Keratinocyte (primary cell): ENCODE measurements at regions not wholly inside any gene's neighbourhood (a gene's known extent, or its start where the extent isn't known, plus 50 kb on each side); places are given as distances from the start of the nearest gene placed in this dataset.

Source experiments
- DNase-seq: peaks from one replicate; pipeline ENCODE4 v3.0.0-alpha.2; 2011; ENCODE audit warnings: low read depth, missing footprints, low spot score
- FAIRE-seq: peaks from 2 replicates; lab custom pipeline; 2011; peaks lifted over from hg19 to GRCh38; lab: Jason Lieb, UNC
- H2AFZ ChIP-seq: 2 replicates; pipeline ENCODE4 v1.6.0; 2012; ENCODE audit warnings: low read length, control low read depth, inconsistent platforms; ENCODE audit not compliant: control insufficient read depth
- H3K27ac ChIP-seq: 2 replicates; pipeline ENCODE4 v1.5.1; 2011; ENCODE audit warnings: low read length; ENCODE audit not compliant: control insufficient read depth, insufficient read depth
- H3K27me3 ChIP-seq: 3 replicates; pipeline ENCODE4 v1.6.0; 2011; ENCODE audit warnings: low read length; ENCODE audit not compliant: control insufficient read depth, insufficient read depth; ENCODE audit errors: extremely low read depth
- H3K36me3 ChIP-seq, 2 experiments: 2 replicates in 1 of 2; 3 replicates in 1 of 2; pipeline ENCODE4 v1.5.1; 2011; ENCODE audit warnings: low read length in 2 of 2, mild to moderate bottlenecking in 1 of 2; ENCODE audit not compliant: control insufficient read depth in 2 of 2, insufficient read depth in 2 of 2; ENCODE audit errors: extremely low read depth in 1 of 2
- H3K4me1 ChIP-seq: 3 replicates; pipeline ENCODE4 v1.5.1; 2011; ENCODE audit warnings: low read length; ENCODE audit not compliant: control insufficient read depth, insufficient read depth; ENCODE audit errors: extremely low read depth
- H3K4me2 ChIP-seq: 3 replicates; pipeline ENCODE4 v1.6.0; 2011; ENCODE audit warnings: low read depth, low read length; ENCODE audit not compliant: control insufficient read depth, insufficient read depth; ENCODE audit errors: extremely low read depth
- H3K4me3 ChIP-seq, 3 experiments: fragments of 200-600 bp in 1 of 3; sonication (generic) in 1 of 3; 2 replicates in 2 of 3; 3 replicates in 1 of 3; pipeline ENCODE4 v1.5.1; 2011 to 2016; ENCODE audit warnings: low read length in 3 of 3, mild to moderate bottlenecking in 3 of 3, control low read depth in 2 of 3, inconsistent platforms in 1 of 3, low read depth in 1 of 3, mixed read lengths in 1 of 3, mixed run types in 1 of 3, moderate library complexity in 1 of 3; ENCODE audit not compliant: control insufficient read depth in 2 of 3, insufficient read depth in 2 of 3; ENCODE audit errors: extremely low read depth in 1 of 3
- H3K79me2 ChIP-seq: 2 replicates; pipeline ENCODE4 v1.6.0; 2012; ENCODE audit warnings: low read length; ENCODE audit not compliant: control insufficient read depth, insufficient read depth
- H3K9ac ChIP-seq: 3 replicates; pipeline ENCODE4 v1.6.0; 2011; ENCODE audit warnings: low read length; ENCODE audit not compliant: control insufficient read depth, insufficient read depth; ENCODE audit errors: extremely low read depth
- H3K9me1 ChIP-seq: 3 replicates; pipeline ENCODE4 v1.6.0; 2011; ENCODE audit warnings: low read length; ENCODE audit not compliant: control insufficient read depth, insufficient read depth; ENCODE audit errors: extremely low read depth
- H3K9me3 ChIP-seq: 2 replicates; pipeline ENCODE4 v1.5.1; 2012; ENCODE audit warnings: low read depth, low read length; ENCODE audit not compliant: control insufficient read depth
- H4K20me1 ChIP-seq: 3 replicates; pipeline ENCODE4 v1.6.0; 2011; ENCODE audit warnings: low read length; ENCODE audit not compliant: control insufficient read depth, insufficient read depth; ENCODE audit errors: extremely low read depth
- CTCF ChIP-seq, 3 experiments: IDR thresholded peaks in 1 of 3; conservative IDR thresholded peaks in 1 of 3; optimal IDR thresholded peaks in 1 of 3; 2 replicates in 2 of 3; 3 replicates in 1 of 3; pipeline versions ENCODE3 to v1.5.1; 2011; ENCODE audit warnings: low read length in 3 of 3, mild to moderate bottlenecking in 3 of 3, moderate library complexity in 2 of 3, control low read depth in 1 of 3, inconsistent platforms in 1 of 3; ENCODE audit not compliant: insufficient read depth in 2 of 3; ENCODE audit errors: extremely low read depth in 1 of 3
- EZH2 ChIP-seq: IDR thresholded peaks from one replicate; pipeline ENCODE4 v1.6.1; 2012; ENCODE audit warnings: inconsistent platforms, mild to moderate bottlenecking, low read length, moderate library complexity
- dilution Hi-C: fragments of 300-500 bp; cut with MboI; formaldehyde crosslinking; loops from one replicate; pipeline ENCODE4 v1.7.0; 2020; ENCODE audit warnings: low sequenced_read_pairs; ENCODE audit not compliant: extremely low pct_ligation_motif_present

DNA sequence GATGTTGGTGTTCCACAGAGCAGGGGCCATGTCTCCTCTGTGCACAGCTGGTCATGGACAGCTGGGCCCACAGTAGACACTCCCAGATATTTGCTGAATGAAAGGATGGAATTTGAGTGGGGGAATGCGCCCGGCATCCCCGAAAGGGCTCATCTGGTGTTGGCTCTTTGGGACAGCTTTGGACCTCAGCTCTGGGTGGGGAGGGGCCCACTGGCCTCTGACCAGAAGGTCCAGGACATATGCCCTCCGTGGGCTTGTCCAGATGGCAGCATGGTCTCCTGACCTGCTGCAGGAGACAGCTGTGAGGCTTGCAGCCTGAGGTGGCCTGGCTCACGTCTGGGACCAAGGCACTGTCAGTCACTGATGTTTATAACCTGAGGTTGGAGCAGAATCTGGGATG lies 160.4 kb upstream of the AJAP1 start:
- Histone ChIP-seq H3K27me3 (no peaks in the 10 kb centered on the region), H3K9ac (no peak overlapping the region), H4K20me1 (no peaks in the 10 kb centered on the region), H3K4me2 (no peak overlapping the region), H3K27ac (no peak overlapping the region), H3K4me1 (no peaks in the 10 kb centered on the region), H3K4me3 (no peak overlapping the region), H3K9me3 (peaks cover 13% of the 10 kb centered on the region), H3K36me3 (no peaks in the 10 kb centered on the region), H3K79me2 (no peaks in the 10 kb centered on the region), H2AFZ (no peak overlapping the region), H3K9me1 (no peaks in the 10 kb centered on the region)
- FAIRE-seq (no peak), DNase-seq (no peak)
- TF ChIP-seq EZH2 (no peak), CTCF (optimal IDR thresholded peaks at IDR 0.05 in 1 of 3, IDR thresholded peaks at IDR 0.05 in 1 of 3, conservative IDR thresholded peaks at IDR 0.05 in 1 of 3; ENCODE audit: extremely low read depth in 1 of 3, insufficient read depth in 2 of 3, low read length in 3 of 3) (no peak)
- dilution Hi-C loops: no loop called here

DNA sequence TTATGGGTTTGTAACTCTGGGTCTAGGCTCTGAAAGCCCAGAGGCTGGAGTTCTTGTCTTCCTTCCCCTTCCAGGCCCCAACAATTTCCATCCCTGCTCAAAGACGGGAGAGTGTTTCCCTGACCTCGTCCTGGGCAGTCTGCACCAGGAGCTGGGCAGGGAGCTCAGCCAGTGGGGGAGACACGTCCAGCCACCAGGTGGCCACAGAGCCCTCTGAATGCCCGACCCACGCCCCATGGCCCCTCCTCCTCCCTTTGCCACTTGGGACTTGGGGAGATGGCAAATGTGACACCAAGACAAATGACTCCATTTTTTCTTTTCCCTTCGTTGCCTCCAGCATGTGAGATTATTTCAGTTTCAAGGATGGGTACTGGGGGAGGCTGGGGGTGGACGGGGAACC lies 159.9 kb upstream of the AJAP1 start:
- H3K4me3 ChIP-seq: no peak overlapping the region
- H3K9me1 ChIP-seq: no peaks in the 10 kb centered on the region
- no peaks in the 10 kb centered on the region for H3K36me3 ChIP-seq
- H3K27ac ChIP-seq: no peak overlapping the region
- no peak overlapping the region for H2AFZ ChIP-seq
- dilution Hi-C loops: no loop called here
- peaks cover 13% of the 10 kb centered on the region for H3K9me3 ChIP-seq
- H3K79me2 ChIP-seq: no peaks in the 10 kb centered on the region
- no peak for FAIRE-seq
- no peak for DNase-seq
- H3K4me1 ChIP-seq: no peaks in the 10 kb centered on the region
- no peak overlapping the region for H3K4me2 ChIP-seq
- no peak for TF ChIP-seq EZH2
- no peak for TF ChIP-seq CTCF (optimal IDR thresholded peaks at IDR 0.05 in 1 of 3, IDR thresholded peaks at IDR 0.05 in 1 of 3, conservative IDR thresholded peaks at IDR 0.05 in 1 of 3; ENCODE audit: extremely low read depth in 1 of 3, insufficient read depth in 2 of 3, low read length in 3 of 3)
- no peaks in the 10 kb centered on the region for H3K27me3 ChIP-seq
- H4K20me1 ChIP-seq: no peaks in the 10 kb centered on the region
- no peak overlapping the region for H3K9ac ChIP-seq
